NCI-H2081 (cell line): ENCODE measurements at regions not wholly inside any gene's neighbourhood (a gene's known extent, or its start where the extent isn't known, plus 50 kb on each side); places are given as distances from the start of the nearest gene placed in this dataset.
"Not testable (repeated sequence)": the region's sequence is repeated elsewhere in the genome, so short reads cannot be mapped to it uniquely, and the experiment has no call there.

ENCODE experiments used
- DNase-seq, 2 experiments: peaks; one replicate each; lab custom pipeline; 2025; lab: John Stamatoyannopoulos, UW

GRCh38 chr17:20681746-20682722, 102.5 kb downstream of the CDRT15L2 start:
- DNase-seq = not testable (repeated sequence)

- DNase-seq = not testable (repeated sequence)
These were observed 104.2 kb downstream of the CDRT15L2 start for GRCh38 chr17:20683651-20684229.

DNA sequence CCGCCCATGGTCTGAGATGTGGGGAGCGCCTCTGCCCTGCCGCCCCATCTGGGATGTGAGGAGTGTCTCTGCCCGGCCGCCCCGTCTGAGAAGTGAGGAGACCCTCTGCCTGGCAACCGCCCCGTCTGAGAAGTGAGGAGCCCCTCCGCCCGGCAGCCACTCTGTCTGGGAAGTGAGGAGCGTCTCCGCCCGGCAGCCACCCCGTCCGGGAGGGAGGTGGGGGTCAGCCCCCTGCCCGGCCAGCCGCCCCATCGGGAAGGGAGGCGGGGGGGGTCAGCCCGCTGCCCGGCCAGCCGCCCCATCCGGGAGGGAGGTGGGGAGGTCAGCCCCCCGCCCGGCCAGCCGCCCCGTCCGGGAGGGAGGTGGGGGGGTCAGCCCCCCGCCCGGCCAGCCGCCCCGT, 105.5 kb downstream of the CDRT15L2 start:
- DNase-seq = not testable (repeated sequence)

GRCh38 chr17:20687584-20687983, 108.1 kb downstream of the CDRT15L2 start:
- DNase-seq = not testable (repeated sequence)

DNA sequence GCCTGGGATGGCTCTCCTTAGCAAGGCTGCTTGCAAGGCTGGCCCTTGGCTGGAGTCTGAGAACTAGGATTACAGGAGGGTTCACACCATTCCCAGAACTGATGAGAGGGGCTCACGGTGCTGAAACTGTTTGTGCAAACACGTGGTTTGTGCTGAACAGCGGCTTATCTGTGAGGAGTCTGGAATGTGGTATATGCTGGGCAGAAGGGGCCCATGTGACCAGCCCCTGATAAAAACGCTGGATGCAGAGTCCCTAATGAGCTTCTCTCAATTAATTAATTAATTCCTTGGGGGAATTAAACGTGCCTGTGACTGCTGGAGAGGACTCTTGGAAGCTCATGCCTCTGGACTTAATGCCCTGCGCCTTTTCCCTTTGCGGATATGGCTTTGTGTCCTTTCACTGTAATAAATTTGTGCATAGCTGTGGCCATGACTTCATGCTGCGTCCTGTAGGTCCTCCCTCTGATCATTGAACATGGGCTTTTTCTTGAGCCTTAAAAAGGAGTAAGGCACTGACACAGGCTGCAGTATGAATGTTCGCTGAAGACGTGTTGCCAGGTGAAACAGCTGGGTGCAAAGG, 109.7 kb downstream of the CDRT15L2 start:
- DNase-seq = not testable (repeated sequence)

GRCh38 chr17:20692706-20693105, 113.2 kb downstream of the CDRT15L2 start:
- not testable (repeated sequence) for DNase-seq

DNA sequence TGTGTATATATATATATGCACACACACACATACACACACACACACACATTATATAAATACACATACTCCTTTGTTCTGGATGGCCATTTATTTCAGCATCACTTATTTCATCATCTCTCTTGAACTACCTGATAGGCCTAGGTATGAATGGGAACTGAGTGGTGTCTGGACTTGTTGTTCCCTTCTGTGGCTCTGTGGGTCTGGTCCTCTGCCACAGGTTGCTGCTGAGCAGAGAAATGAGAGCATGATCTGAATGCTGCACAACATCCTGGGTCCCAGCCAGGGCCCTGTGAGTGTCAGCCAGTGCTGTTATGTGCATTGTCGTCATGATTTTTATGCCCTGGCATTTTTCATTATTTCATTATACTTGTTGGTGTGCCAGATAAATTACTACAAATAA, 116.3 kb downstream of the CDRT15L2 start:
- DNase-seq = not testable (repeated sequence)

GRCh38 chr17:20698463-20699206, 119.1 kb downstream of the CDRT15L2 start:
- not testable (repeated sequence) for DNase-seq

GRCh38 chr17:20700528-20700927, 121.0 kb downstream of the CDRT15L2 start:
- not testable (repeated sequence) for DNase-seq

DNA sequence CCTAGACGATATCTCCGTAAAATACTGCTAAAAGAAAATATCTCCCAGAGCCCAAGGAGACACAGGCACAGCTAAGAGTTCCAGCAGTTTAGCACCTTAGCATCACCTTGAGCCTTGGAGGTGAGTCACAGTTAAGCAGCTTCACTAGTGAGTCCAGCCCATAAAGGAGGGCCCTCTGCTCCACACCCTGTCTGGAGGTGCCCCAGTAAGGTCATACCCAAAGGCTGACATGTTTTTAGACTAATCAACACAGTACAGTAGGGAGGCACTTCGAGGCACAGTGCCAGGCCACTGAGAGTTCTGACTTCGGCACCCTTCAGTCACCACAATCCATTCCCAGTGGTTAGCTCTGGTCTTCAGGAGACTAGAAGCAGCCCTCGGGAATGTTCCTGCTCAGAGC, 121.8 kb downstream of the CDRT15L2 start:
- DNase-seq = not testable (repeated sequence)

DNA sequence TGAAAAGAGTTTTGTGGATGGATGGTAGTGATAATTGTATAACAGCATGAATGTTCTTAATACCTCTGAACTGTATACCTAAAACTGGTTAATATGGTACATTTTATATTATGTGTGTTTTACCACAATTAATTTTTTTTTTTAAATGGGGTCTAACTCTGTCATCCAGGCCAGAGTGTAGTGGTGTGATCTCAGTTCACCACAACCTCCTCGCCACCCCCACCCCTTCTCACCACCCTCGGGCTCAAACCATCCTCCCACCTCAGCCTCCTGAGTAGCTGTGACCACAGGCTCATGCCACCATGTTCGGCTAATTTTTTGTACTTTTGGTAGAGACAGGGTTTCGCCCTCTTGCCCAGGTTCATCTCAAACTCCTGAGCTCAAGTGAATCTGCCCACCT, 123.2 kb downstream of the CDRT15L2 start:
- DNase-seq = no peak

DNA sequence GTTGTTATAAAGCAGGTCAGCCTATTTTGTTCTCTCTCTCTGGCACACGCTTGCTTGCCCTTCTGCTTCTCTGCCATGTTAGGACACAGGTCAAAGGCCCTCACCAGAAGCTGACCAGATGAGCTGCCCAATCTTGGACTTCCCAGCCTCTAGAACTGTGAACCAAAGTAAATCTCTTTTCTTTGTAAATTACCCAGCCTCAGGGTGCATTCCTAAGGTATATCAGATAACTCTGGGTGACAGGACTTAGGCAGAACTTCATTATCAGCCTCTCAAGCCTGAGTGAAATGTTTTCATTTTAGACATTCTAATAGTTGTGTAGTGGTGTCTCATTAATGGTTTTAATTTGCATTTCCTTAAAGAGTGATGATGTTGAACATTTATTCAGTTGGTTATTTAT, 124.3 kb downstream of the CDRT15L2 start:
- no peak for DNase-seq

GRCh38 chr17:20705186-20705585, 125.7 kb downstream of the CDRT15L2 start:
- DNase-seq = not testable (repeated sequence)

- no peak for DNase-seq
These were observed 127.3 kb downstream of the CDRT15L2 start for GRCh38 chr17:20706751-20707373.

GRCh38 chr17:20708821-20709220, 129.3 kb downstream of the CDRT15L2 start:
- DNase-seq = not testable (repeated sequence)

DNA sequence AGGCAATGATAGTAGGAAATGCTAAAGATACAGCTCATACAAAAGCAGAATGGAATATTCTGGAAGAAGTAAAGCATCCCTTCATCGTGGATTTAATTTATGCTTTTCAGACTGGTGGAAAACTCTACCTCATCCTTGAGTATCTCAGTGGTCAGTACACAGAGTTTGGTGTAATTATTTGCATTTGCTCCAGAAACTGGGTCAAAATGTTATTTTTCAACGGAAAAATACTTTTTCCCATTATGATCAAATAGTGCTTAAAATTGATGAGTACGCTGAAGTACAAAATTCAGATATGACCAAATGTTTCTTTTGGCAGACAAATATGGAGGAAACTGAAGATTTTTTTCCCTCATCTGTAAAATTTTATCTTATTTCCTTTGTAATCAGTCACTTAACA, 137.0 kb downstream of the CDRT15L2 start:
- not testable (repeated sequence) for DNase-seq

GRCh38 chr17:20721171-20721570, 141.6 kb downstream of the CDRT15L2 start:
- DNase-seq = no peak

DNA sequence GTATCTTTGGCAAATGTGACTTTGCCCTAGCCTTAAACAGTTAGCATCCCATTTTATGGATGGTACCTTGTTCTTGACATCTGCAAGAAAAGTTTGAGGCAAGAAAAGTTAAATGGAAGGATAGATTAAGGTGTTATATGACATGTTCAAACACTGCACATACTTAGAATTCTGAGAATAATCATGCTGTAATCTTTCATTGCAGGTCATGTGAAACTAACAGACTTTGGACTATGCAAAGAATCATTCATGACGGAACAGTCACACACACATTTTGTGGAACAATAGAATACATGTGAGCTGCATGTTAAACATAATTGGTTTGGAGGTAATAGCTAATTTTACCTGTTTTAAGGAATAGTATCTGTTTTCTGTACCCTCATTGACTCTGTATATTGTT, 144.9 kb downstream of the CDRT15L2 start:
- DNase-seq = not testable (repeated sequence)

- not testable (repeated sequence) for DNase-seq
These were observed 147.7 kb downstream of the CDRT15L2 start for GRCh38 chr17:20727201-20727600.

DNA sequence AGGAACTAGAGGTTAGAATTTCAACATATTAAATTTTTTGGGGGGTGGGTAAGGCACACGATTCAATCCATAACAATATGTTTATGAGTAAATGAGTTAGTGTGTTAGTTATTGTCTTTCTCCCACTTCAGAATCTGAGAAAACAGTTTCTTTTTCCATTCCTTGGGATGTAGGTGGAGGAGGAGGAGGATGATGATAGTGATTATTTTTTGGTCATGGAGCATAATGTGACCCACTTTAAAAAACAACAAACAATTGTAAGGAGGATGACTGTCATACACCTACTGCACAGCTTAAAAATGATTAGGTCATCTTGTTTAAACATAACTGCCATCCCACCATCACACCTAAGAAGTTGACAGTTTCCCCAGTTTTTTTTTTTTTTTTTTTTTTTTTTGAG, 148.7 kb downstream of the CDRT15L2 start:
- no peak for DNase-seq

- not testable (repeated sequence) for DNase-seq
These were observed 151.6 kb downstream of the CDRT15L2 start for GRCh38 chr17:20731131-20731530.
